Keratinocyte (primary cell): ENCODE measurements at regions not wholly inside any gene's neighbourhood (a gene's known extent, or its start where the extent isn't known, plus 50 kb on each side); places are given as distances from the start of the nearest gene placed in this dataset.

ENCODE experiments used
- DNase-seq: peaks from one replicate; pipeline ENCODE4 v3.0.0-alpha.2; 2011; ENCODE audit warnings: low read depth, missing footprints, low spot score
- FAIRE-seq: peaks from 2 replicates; lab custom pipeline; 2011; peaks lifted over from hg19 to GRCh38; lab: Jason Lieb, UNC
- H2AFZ ChIP-seq: 2 replicates; pipeline ENCODE4 v1.6.0; 2012; ENCODE audit warnings: low read length, control low read depth, inconsistent platforms; ENCODE audit not compliant: control insufficient read depth
- H3K27ac ChIP-seq: 2 replicates; pipeline ENCODE4 v1.5.1; 2011; ENCODE audit warnings: low read length; ENCODE audit not compliant: control insufficient read depth, insufficient read depth
- H3K27me3 ChIP-seq: 3 replicates; pipeline ENCODE4 v1.6.0; 2011; ENCODE audit warnings: low read length; ENCODE audit not compliant: control insufficient read depth, insufficient read depth; ENCODE audit errors: extremely low read depth
- H3K36me3 ChIP-seq, 2 experiments: 2 replicates in 1 of 2; 3 replicates in 1 of 2; pipeline ENCODE4 v1.5.1; 2011; ENCODE audit warnings: low read length in 2 of 2, mild to moderate bottlenecking in 1 of 2; ENCODE audit not compliant: control insufficient read depth in 2 of 2, insufficient read depth in 2 of 2; ENCODE audit errors: extremely low read depth in 1 of 2
- H3K4me1 ChIP-seq: 3 replicates; pipeline ENCODE4 v1.5.1; 2011; ENCODE audit warnings: low read length; ENCODE audit not compliant: control insufficient read depth, insufficient read depth; ENCODE audit errors: extremely low read depth
- H3K4me2 ChIP-seq: 3 replicates; pipeline ENCODE4 v1.6.0; 2011; ENCODE audit warnings: low read depth, low read length; ENCODE audit not compliant: control insufficient read depth, insufficient read depth; ENCODE audit errors: extremely low read depth
- H3K4me3 ChIP-seq, 3 experiments: fragments of 200-600 bp in 1 of 3; sonication (generic) in 1 of 3; 2 replicates in 2 of 3; 3 replicates in 1 of 3; pipeline ENCODE4 v1.5.1; 2011 to 2016; ENCODE audit warnings: low read length in 3 of 3, mild to moderate bottlenecking in 3 of 3, control low read depth in 2 of 3, inconsistent platforms in 1 of 3, low read depth in 1 of 3, mixed read lengths in 1 of 3, mixed run types in 1 of 3, moderate library complexity in 1 of 3; ENCODE audit not compliant: control insufficient read depth in 2 of 3, insufficient read depth in 2 of 3; ENCODE audit errors: extremely low read depth in 1 of 3
- H3K79me2 ChIP-seq: 2 replicates; pipeline ENCODE4 v1.6.0; 2012; ENCODE audit warnings: low read length; ENCODE audit not compliant: control insufficient read depth, insufficient read depth
- H3K9ac ChIP-seq: 3 replicates; pipeline ENCODE4 v1.6.0; 2011; ENCODE audit warnings: low read length; ENCODE audit not compliant: control insufficient read depth, insufficient read depth; ENCODE audit errors: extremely low read depth
- H3K9me1 ChIP-seq: 3 replicates; pipeline ENCODE4 v1.6.0; 2011; ENCODE audit warnings: low read length; ENCODE audit not compliant: control insufficient read depth, insufficient read depth; ENCODE audit errors: extremely low read depth
- H3K9me3 ChIP-seq: 2 replicates; pipeline ENCODE4 v1.5.1; 2012; ENCODE audit warnings: low read depth, low read length; ENCODE audit not compliant: control insufficient read depth
- H4K20me1 ChIP-seq: 3 replicates; pipeline ENCODE4 v1.6.0; 2011; ENCODE audit warnings: low read length; ENCODE audit not compliant: control insufficient read depth, insufficient read depth; ENCODE audit errors: extremely low read depth
- EZH2 ChIP-seq: IDR thresholded peaks from one replicate; pipeline ENCODE4 v1.6.1; 2012; ENCODE audit warnings: inconsistent platforms, mild to moderate bottlenecking, low read length, moderate library complexity
- dilution Hi-C: fragments of 300-500 bp; cut with MboI; formaldehyde crosslinking; loops from one replicate; pipeline ENCODE4 v1.7.0; 2020; ENCODE audit warnings: low sequenced_read_pairs; ENCODE audit not compliant: extremely low pct_ligation_motif_present
- TF ChIP-seq, protein P1 (sequence below), 3 experiments: IDR thresholded peaks in 1 of 3; conservative IDR thresholded peaks in 1 of 3; optimal IDR thresholded peaks in 1 of 3; 2 replicates in 2 of 3; 3 replicates in 1 of 3; pipeline versions ENCODE3 to v1.5.1; 2011; ENCODE audit warnings: low read length in 3 of 3, mild to moderate bottlenecking in 3 of 3, moderate library complexity in 2 of 3, control low read depth in 1 of 3, inconsistent platforms in 1 of 3; ENCODE audit not compliant: insufficient read depth in 2 of 3; ENCODE audit errors: extremely low read depth in 1 of 3

DNA sequence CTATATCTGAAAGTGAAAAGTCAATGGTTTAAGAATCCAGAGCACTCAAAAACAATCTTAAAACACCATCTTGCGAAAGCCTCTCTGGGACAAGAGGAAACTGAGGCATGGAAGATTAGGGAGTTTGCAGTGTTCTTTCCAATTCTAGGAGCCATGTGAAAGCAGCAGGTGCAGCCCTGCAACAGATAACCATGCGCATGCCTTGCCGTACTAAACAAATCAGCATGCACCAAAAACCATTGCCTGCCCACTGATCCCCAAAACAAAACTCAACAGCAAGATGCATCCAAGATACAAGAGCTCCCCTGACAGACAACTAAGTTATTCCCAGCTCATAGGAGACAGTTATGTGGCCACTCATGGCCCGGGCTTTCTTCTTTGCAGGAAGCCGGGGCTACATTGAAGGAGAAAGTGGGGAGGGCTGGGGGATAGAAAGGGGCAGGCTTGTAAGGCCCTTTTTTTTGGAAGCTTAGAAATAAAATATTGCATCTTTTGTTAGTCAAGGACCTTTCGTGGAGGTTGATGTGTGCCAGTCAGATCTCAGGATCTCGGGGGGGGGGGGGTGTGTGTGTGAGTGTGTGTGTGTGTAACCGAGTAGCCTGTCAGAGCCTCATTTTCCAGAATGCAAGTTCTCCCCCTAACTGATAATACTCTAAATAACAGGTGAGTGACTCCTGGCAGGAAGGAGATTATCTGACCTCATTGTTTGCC, 178.4 kb downstream of the MBOAT1 start:
- Histone ChIP-seq H3K4me2 (no peak overlapping the region), H4K20me1 (no peaks in the 10 kb centered on the region), H3K27ac (no peak overlapping the region), H3K9me1 (no peaks in the 10 kb centered on the region), H3K36me3 (no peaks in the 10 kb centered on the region), H3K9ac (no peak overlapping the region), H2AFZ (no peak overlapping the region), H3K4me1 (no peaks in the 10 kb centered on the region), H3K4me3 (no peak overlapping the region), H3K79me2 (no peaks in the 10 kb centered on the region), H3K9me3 (no peaks in the 10 kb centered on the region), H3K27me3 (no peaks in the 10 kb centered on the region)
- dilution Hi-C loops = loop anchor here (10.0 kb wide), 1 partner anchor 1209 kb away; no protein-coding TSS in a partner anchor
- FAIRE-seq = no peak
- DNase-seq = no peak
- TF ChIP-seq EZH2 = no peak
- TF ChIP-seq, protein P1, sequence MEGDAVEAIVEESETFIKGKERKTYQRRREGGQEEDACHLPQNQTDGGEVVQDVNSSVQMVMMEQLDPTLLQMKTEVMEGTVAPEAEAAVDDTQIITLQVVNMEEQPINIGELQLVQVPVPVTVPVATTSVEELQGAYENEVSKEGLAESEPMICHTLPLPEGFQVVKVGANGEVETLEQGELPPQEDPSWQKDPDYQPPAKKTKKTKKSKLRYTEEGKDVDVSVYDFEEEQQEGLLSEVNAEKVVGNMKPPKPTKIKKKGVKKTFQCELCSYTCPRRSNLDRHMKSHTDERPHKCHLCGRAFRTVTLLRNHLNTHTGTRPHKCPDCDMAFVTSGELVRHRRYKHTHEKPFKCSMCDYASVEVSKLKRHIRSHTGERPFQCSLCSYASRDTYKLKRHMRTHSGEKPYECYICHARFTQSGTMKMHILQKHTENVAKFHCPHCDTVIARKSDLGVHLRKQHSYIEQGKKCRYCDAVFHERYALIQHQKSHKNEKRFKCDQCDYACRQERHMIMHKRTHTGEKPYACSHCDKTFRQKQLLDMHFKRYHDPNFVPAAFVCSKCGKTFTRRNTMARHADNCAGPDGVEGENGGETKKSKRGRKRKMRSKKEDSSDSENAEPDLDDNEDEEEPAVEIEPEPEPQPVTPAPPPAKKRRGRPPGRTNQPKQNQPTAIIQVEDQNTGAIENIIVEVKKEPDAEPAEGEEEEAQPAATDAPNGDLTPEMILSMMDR (optimal IDR thresholded peaks at IDR 0.05 in 1 of 3, IDR thresholded peaks at IDR 0.05 in 1 of 3, conservative IDR thresholded peaks at IDR 0.05 in 1 of 3; ENCODE audit: extremely low read depth in 1 of 3, insufficient read depth in 2 of 3, low read length in 3 of 3) = no peak

DNA sequence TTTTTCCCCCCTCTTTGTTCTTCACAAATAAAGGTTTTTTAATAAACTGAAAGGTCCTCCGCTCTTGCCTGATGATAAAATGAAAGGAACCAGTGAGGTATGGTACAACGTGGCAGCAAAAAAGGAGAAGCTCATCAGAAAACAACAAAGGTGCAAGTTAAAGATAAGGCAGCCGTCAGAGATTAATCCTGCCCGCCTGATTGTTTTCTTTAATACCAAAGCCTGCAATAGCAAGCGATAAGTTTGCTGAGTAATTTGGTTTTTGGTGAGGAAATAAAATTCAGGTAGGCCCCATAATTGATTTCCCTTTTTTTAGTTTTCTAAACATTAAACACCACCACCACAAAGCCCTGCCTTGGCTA, 177.9 kb downstream of the MBOAT1 start:
- no peak overlapping the region for H3K9ac ChIP-seq
- no peak for DNase-seq
- no peaks in the 10 kb centered on the region for H3K36me3 ChIP-seq
- FAIRE-seq = no peak
- H3K4me3 ChIP-seq = no peak overlapping the region
- dilution Hi-C loops = loop anchor here (10.0 kb wide), 1 partner anchor 1210 kb away; no protein-coding TSS in a partner anchor
- H3K27ac ChIP-seq = no peak overlapping the region
- no peak overlapping the region for H3K4me2 ChIP-seq
- H3K4me1 ChIP-seq = no peaks in the 10 kb centered on the region
- no peaks in the 10 kb centered on the region for H3K79me2 ChIP-seq
- H3K9me1 ChIP-seq = no peaks in the 10 kb centered on the region
- H4K20me1 ChIP-seq = no peaks in the 10 kb centered on the region
- TF ChIP-seq, protein P1 (optimal IDR thresholded peaks at IDR 0.05 in 1 of 3, IDR thresholded peaks at IDR 0.05 in 1 of 3, conservative IDR thresholded peaks at IDR 0.05 in 1 of 3; ENCODE audit: extremely low read depth in 1 of 3, insufficient read depth in 2 of 3, low read length in 3 of 3) = no peak
- no peak for TF ChIP-seq EZH2
- no peak overlapping the region for H2AFZ ChIP-seq
- H3K9me3 ChIP-seq = no peaks in the 10 kb centered on the region
- H3K27me3 ChIP-seq = no peaks in the 10 kb centered on the region
